ENCODE measurements at regions not wholly inside any gene's neighbourhood (a gene's known extent, or its start where the extent isn't known, plus 50 kb on each side); places are given as distances from the start of the nearest gene placed in this dataset.
A peak's percentile ranks its signal among the peaks of the same experiment; 100 is the strongest.
"Not testable (repeated sequence)": the region's sequence is repeated elsewhere in the genome, so short reads cannot be mapped to it uniquely, and the experiment has no call there.

- H3K4me3 ChIP-seq = no peak overlapping the region
Measured at GRCh38 chr2:220783671-220784070, 788.4 kb downstream of the EPHA4 start.

GRCh38 chr2:220785178-220785577 is 786.9 kb downstream of the EPHA4 start:
- Histone ChIP-seq H3K4me3 (no peak overlapping the region), H3K27ac (no peak overlapping the region)

More at GRCh38 chr2:220783671-220784070, 788.4 kb downstream of the EPHA4 start:
- H3K27ac ChIP-seq = no peak overlapping the region

GRCh38 chr2:220786216-220786615 is 785.9 kb downstream of the EPHA4 start:
- H3K4me3 ChIP-seq = no peak overlapping the region
- H3K27ac ChIP-seq = no peak overlapping the region

GRCh38 chr2:220787251-220787650 is 784.9 kb downstream of the EPHA4 start:
- Histone ChIP-seq H3K4me3 (no peak overlapping the region), H3K27ac (no peak overlapping the region)

GRCh38 chr2:220789961-220790360 is 782.1 kb downstream of the EPHA4 start:
- Histone ChIP-seq H3K27ac (no peak overlapping the region), H3K4me3 (no peak overlapping the region)

GRCh38 chr2:220795705-220796104 is 776.4 kb downstream of the EPHA4 start:
- H3K4me3 ChIP-seq = no peak overlapping the region
- H3K27ac ChIP-seq = no peak overlapping the region

GRCh38 chr2:220811115-220811514 is 761.0 kb downstream of the EPHA4 start:
- Histone ChIP-seq H3K27ac (peak overlapping the region in 1 of 21 experiments; percentile 42), H3K4me3 (no peak overlapping the region)

- Histone ChIP-seq H3K27ac (peak overlapping the region in 1 of 21 experiments; percentile 42), H3K4me3 (no peak overlapping the region)
Measured at GRCh38 chr2:220811952-220812570, 760.0 kb downstream of the EPHA4 start.

- Histone ChIP-seq H3K4me3 (no peak overlapping the region), H3K27ac (no peak overlapping the region)
Measured at GRCh38 chr2:220814441-220814840, 757.7 kb downstream of the EPHA4 start.

- H3K4me3 ChIP-seq = no peak overlapping the region
- H3K27ac ChIP-seq = no peak overlapping the region
Measured at GRCh38 chr2:220815698-220816097, 756.4 kb downstream of the EPHA4 start.

GRCh38 chr2:220821683-220822082 is 750.4 kb downstream of the EPHA4 start:
- Histone ChIP-seq H3K4me3 (no peak overlapping the region), H3K27ac (no peak overlapping the region)

- H3K27ac ChIP-seq, H3K4me3 ChIP-seq: not testable (repeated sequence)
Measured at GRCh38 chr2:220823590-220823989, 748.5 kb downstream of the EPHA4 start.

GRCh38 chr2:220833446-220833845 is 738.7 kb downstream of the EPHA4 start:
- H3K27ac ChIP-seq = no peak overlapping the region

GRCh38 chr2:220835583-220835982 is 736.5 kb downstream of the EPHA4 start:
- no peak overlapping the region for H3K27ac ChIP-seq
- H3K4me3 ChIP-seq = no peak overlapping the region

More at GRCh38 chr2:220833446-220833845, 738.7 kb downstream of the EPHA4 start:
- no peak overlapping the region for H3K4me3 ChIP-seq

- Histone ChIP-seq H3K4me3 (no peak overlapping the region), H3K27ac (no peak overlapping the region)
Measured at GRCh38 chr2:220837226-220837625, 734.9 kb downstream of the EPHA4 start.

- Histone ChIP-seq H3K4me3 (no peak overlapping the region), H3K27ac (no peak overlapping the region)
Measured at GRCh38 chr2:220842901-220843665, 729.0 kb downstream of the EPHA4 start.

- Histone ChIP-seq H3K4me3 (no peak overlapping the region), H3K27ac (no peak overlapping the region)
Measured at GRCh38 chr2:220845766-220846273, 726.3 kb downstream of the EPHA4 start.

GRCh38 chr2:220847006-220847405 is 725.1 kb downstream of the EPHA4 start:
- no peak overlapping the region for H3K4me3 ChIP-seq
- peak overlapping the region in 4 of 21 experiments; percentile 12 to 52 (median 42) for H3K27ac ChIP-seq

GRCh38 chr2:220847589-220847988 is 724.5 kb downstream of the EPHA4 start:
- Histone ChIP-seq H3K4me3 (no peak overlapping the region), H3K27ac (peak overlapping the region in 3 of 21 experiments; percentile 12 to 52 (median 51))

GRCh38 chr2:220849433-220849832 is 722.7 kb downstream of the EPHA4 start:
- H3K4me3 ChIP-seq = no peak overlapping the region
- H3K27ac ChIP-seq = no peak overlapping the region

- no peak overlapping the region for H3K4me3 ChIP-seq
- no peak overlapping the region for H3K27ac ChIP-seq
Measured at GRCh38 chr2:220850116-220850515, 722.0 kb downstream of the EPHA4 start.
